Prostate gland (tissue), 2 donors: ENCODE measurements at regions not wholly inside any gene's neighbourhood (a gene's known extent, or its start where the extent isn't known, plus 50 kb on each side); places are given as distances from the start of the nearest gene placed in this dataset.

Experiments
- POLR2A ChIP-seq: fragments of 450-650 bp; IDR thresholded peaks from one replicate; pipeline ENCODE4 v1.6.1; 2016; ENCODE audit warnings: antibody characterized with exemption, mild to moderate bottlenecking
- TF ChIP-seq, protein P1 (sequence below), 4 experiments: fragments of 200-600 bp in 2 of 4; fragments of 450-650 bp in 2 of 4; sonication (generic) in 2 of 4; IDR thresholded peaks; 1 replicate in 3 of 4; 2 replicates in 1 of 4; pipeline ENCODE4 v1.5.1; 2016 to 2019; ENCODE audit warnings: antibody characterized with exemption in 4 of 4, mild to moderate bottlenecking in 2 of 4, moderate library complexity in 2 of 4

DNA sequence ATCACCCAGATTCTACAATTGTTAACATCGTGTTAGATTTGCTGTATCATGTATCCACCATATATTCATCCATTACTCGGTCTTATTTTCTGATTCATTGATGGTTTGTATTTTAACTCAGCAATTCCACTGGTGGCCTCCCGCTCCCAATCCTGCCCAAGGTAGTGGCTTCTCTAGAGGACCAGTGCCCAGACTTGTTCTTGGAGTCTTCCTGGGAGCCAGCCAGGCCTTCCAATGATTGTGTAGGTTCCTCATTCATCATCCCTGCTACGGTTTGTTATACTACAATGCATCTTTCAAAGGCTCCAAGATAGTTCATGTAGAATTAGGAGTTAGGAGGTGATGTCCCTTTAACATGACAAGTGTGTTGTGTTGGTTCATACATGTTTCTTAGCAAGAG, 451.1 kb downstream of the SETD4 start:
- TF ChIP-seq, protein P1, sequence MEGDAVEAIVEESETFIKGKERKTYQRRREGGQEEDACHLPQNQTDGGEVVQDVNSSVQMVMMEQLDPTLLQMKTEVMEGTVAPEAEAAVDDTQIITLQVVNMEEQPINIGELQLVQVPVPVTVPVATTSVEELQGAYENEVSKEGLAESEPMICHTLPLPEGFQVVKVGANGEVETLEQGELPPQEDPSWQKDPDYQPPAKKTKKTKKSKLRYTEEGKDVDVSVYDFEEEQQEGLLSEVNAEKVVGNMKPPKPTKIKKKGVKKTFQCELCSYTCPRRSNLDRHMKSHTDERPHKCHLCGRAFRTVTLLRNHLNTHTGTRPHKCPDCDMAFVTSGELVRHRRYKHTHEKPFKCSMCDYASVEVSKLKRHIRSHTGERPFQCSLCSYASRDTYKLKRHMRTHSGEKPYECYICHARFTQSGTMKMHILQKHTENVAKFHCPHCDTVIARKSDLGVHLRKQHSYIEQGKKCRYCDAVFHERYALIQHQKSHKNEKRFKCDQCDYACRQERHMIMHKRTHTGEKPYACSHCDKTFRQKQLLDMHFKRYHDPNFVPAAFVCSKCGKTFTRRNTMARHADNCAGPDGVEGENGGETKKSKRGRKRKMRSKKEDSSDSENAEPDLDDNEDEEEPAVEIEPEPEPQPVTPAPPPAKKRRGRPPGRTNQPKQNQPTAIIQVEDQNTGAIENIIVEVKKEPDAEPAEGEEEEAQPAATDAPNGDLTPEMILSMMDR (IDR thresholded peaks at IDR 0.05) = no peak
- TF ChIP-seq POLR2A = no peak
